ENCODE measurements at regions not wholly inside any gene's neighbourhood (a gene's known extent, or its start where the extent isn't known, plus 50 kb on each side); places are given as distances from the start of the nearest gene placed in this dataset.

DNA sequence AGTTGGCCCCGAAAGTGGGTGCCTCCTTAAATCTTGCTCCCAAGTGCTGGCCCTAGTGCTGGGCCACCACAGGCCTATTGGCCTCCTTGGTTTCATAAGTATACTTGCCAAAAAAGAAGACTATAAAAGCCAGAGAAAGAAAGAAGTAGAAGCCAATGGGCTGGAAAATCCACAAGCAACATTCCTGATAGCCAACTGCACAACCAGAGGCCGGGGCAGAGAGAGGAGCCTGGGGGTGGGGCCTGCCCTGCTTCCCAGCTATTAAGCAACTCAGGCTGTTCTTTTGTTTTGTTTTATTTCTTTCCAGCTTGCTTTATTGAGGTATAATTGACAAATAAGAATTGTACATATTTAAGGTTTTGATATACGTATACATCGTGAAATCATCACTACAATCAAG, 177.2 kb upstream of the NTF3 start:
- TF ChIP-seq, protein P1, sequence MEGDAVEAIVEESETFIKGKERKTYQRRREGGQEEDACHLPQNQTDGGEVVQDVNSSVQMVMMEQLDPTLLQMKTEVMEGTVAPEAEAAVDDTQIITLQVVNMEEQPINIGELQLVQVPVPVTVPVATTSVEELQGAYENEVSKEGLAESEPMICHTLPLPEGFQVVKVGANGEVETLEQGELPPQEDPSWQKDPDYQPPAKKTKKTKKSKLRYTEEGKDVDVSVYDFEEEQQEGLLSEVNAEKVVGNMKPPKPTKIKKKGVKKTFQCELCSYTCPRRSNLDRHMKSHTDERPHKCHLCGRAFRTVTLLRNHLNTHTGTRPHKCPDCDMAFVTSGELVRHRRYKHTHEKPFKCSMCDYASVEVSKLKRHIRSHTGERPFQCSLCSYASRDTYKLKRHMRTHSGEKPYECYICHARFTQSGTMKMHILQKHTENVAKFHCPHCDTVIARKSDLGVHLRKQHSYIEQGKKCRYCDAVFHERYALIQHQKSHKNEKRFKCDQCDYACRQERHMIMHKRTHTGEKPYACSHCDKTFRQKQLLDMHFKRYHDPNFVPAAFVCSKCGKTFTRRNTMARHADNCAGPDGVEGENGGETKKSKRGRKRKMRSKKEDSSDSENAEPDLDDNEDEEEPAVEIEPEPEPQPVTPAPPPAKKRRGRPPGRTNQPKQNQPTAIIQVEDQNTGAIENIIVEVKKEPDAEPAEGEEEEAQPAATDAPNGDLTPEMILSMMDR (IDR thresholded peaks at IDR 0.05): no peak
- TF ChIP-seq POLR2A (IDR thresholded peaks at IDR 0.05): no peak
